ENCODE measurements at regions not wholly inside any gene's neighbourhood (a gene's known extent, or its start where the extent isn't known, plus 50 kb on each side); places are given as distances from the start of the nearest gene placed in this dataset.
A peak's percentile ranks its signal among the peaks of the same experiment; 100 is the strongest.
"Not testable (repeated sequence)": the region's sequence is repeated elsewhere in the genome, so short reads cannot be mapped to it uniquely, and the experiment has no call there.

- in situ Hi-C loops (cut with HindIII; ENCODE audit: low pct_unique_long_range_greater_than_20kb, low sequenced_read_pairs); DNase-seq (ENCODE audit: low read depth): not testable (repeated sequence)
Measured at GRCh38 chr21:10395963-10396362, 125.4 kb upstream of the TPTE start.

GRCh38 chr21:10397495-10397915 is 123.9 kb upstream of the TPTE start:
- in situ Hi-C loops (cut with HindIII; ENCODE audit: low pct_unique_long_range_greater_than_20kb, low sequenced_read_pairs); DNase-seq (ENCODE audit: low read depth): not testable (repeated sequence)

DNA sequence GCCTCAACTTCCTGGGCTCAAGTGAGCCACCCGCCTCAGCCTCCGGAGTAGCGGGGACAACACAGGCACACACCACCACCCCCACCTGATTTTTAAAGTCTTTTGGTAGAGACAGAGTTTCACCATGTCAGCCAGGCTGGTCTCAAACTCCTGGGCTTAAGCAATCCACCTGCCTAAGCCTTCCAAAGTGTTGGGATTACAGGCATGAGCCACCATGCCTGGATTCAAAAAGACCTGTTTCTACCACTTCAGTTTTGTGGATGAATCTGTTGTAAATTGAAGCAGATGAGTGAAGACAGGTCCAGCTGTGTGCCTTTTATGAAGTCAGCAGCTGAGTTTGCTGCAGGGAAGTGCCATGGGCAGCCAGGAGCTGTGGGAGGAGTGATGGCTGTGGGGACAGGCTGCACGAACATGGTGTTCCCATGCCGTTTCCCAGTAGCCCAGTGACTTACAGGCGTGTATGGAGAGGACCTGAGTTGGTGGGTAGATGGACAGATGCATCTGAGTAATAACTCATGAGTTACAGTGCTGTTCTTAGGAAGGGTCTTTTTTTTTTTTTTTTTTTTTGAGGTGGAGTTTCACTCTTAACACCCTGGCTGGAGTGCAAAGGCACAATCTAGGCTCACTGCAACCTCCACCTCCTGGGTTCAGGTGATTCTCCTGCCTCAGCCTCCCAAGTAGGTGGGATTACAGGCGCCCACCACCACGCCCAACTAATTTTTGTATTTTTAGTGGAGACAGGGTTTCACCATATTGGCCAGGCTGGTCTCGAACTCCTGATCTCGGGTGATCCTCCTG is 122.5 kb upstream of the TPTE start:
- in situ Hi-C loops (cut with HindIII; ENCODE audit: low pct_unique_long_range_greater_than_20kb, low sequenced_read_pairs); DNase-seq (ENCODE audit: low read depth): not testable (repeated sequence)

DNA sequence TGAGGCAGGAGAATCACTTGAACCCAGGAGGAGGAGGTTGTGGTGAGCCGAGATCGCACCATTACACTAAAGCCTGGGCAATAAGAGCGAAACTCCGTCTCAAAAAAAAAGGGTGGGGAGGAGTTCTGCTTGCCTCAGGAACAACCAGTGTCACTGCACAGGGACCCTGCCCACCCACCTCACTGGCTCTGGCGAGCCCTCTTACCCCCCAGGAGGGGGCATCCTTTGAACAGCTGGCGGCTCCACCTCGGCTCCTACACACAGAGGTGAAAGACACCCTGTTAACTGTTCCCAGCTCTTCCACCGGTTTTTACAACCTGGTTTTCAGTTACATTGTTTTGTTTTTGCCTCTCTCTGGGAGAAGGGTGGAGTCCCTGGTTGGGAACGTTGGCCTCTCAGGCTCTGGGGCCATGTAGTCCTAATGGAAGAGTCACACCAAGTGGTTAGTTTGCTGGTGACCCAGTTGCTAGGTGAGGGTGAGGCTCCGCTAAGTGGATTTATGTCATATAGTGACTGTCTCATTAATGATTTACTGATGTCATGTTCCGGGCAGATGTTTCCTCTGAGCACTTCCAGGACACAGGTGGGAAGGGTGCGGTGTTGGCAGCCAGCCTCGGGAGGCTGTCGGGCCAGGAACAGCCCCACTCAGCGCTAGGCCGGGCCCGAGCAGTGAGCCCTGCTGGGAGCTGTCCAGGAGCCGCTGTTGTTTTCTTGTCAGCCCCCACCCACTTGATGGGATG is 120.6 kb upstream of the TPTE start:
- peak; percentile 50 for DNase-seq (ENCODE audit: low read depth)
- in situ Hi-C loops (cut with HindIII; ENCODE audit: low pct_unique_long_range_greater_than_20kb, low sequenced_read_pairs) = not testable (repeated sequence)

GRCh38 chr21:10402461-10402860 is 118.9 kb upstream of the TPTE start:
- in situ Hi-C loops (cut with HindIII; ENCODE audit: low pct_unique_long_range_greater_than_20kb, low sequenced_read_pairs) = not testable (repeated sequence)

DNA sequence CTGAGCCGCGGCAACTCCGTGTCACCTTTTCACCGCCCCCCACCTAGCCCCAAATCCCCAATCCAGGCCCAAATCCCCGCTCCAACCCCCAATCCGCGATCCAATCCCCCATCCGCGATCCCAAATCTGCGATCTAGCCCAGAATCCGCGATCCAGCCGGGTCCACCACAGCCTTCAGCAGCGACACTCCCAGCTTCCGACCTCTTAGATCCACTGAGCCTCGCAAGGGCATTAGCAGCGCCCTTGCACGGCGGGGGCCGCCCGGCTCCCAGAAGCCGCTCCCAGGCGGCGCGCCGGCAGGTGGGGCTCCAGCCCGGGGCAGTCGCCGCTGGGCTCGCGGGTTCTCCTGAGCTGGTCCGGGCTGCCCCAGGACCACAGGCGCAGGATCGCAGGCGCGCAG is 116.1 kb upstream of the TPTE start:
- in situ Hi-C loops (cut with HindIII; ENCODE audit: low pct_unique_long_range_greater_than_20kb, low sequenced_read_pairs); DNase-seq (ENCODE audit: low read depth): not testable (repeated sequence)

More at GRCh38 chr21:10402461-10402860, 118.9 kb upstream of the TPTE start:
- not testable (repeated sequence) for DNase-seq (ENCODE audit: low read depth)

- in situ Hi-C loops (cut with HindIII; ENCODE audit: low pct_unique_long_range_greater_than_20kb, low sequenced_read_pairs); DNase-seq (ENCODE audit: low read depth): not testable (repeated sequence)
Measured at GRCh38 chr21:10409786-10410185, 111.6 kb upstream of the TPTE start.

DNA sequence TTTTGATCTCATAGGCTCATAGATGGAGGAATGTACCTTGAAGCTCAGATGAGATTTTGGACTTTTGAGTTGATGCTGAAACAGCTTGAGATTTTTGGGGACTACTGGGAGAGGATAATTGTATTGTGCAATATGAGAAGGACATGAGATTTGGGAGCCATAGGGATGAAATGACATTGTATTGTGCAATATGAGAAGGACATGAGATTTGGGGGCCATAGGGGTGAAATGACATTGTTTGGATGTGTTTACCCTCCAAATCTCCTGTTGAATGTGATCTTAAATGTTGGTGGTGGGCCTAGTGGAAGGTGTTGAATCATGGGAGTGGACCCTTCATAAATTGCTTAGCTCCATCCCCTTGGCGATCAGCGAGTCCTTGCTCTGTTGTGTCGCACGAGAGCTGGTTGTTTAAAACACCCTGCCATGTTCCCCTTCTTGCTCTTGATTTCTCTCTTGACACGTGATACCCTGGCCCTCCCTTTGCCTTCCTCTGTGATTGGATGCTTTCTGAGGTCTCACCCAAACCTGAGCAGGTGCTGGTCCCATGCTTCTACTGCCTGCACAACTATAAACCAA is 110.9 kb upstream of the TPTE start:
- in situ Hi-C loops (cut with HindIII; ENCODE audit: low pct_unique_long_range_greater_than_20kb, low sequenced_read_pairs); DNase-seq (ENCODE audit: low read depth): not testable (repeated sequence)

DNA sequence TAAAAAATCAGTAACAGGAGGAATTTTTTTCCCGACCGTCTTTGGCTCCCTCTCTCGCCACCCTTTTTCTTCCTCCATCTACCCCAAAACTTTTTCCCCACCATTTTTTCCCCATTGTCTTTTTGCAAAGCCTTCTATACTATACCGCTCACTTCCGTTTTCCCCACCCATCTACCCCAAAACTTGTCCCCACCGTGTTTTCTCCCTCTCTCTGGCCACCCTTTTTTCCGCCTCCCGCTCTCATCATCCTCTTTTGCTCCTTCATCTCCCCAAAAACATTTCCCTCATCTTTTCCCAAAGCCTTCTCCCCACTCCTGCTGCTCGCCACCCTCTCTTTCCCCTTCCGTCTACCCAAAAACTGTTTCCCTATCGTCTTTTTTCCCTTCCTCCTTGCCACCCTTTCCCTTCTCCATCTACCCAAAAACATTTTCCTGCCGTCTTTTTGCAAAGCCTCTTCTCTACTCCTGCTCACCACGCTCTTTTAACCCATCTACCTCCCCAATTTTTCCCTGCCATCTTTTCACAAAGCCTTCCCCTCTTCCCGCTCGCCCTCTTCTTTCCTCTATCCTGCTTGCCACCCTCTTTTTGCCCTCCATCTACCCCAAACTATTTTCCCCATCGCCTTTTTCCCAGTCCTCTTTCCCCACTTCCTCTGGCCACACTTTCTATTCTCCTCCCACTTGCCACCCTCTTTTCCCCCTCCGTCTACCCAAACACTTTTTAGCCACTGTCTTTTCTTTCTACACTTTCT is 109.4 kb upstream of the TPTE start:
- in situ Hi-C loops (cut with HindIII; ENCODE audit: low pct_unique_long_range_greater_than_20kb, low sequenced_read_pairs); DNase-seq (ENCODE audit: low read depth): not testable (repeated sequence)

DNA sequence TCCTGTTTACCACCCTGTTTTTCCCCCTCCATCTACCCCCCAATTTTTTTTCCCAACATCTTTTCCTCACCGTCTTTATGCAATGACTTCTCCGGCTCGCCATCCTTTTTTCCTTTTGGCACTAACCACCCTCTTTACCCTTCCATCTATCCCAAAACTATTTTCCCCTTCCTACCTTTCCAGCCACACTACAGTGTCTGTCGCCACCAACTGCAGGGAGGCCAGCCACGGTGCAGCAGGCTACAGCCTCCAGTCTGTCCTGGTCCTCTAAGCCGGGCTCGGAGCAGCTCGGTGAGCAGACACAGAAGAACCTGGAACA is 108.5 kb upstream of the TPTE start:
- DNase-seq (ENCODE audit: low read depth); in situ Hi-C loops (cut with HindIII; ENCODE audit: low pct_unique_long_range_greater_than_20kb, low sequenced_read_pairs): not testable (repeated sequence)

- in situ Hi-C loops (cut with HindIII; ENCODE audit: low pct_unique_long_range_greater_than_20kb, low sequenced_read_pairs); DNase-seq (ENCODE audit: low read depth): not testable (repeated sequence)
Measured at GRCh38 chr21:10413247-10414120, 107.9 kb upstream of the TPTE start.

GRCh38 chr21:10414121-10414924 is 107.1 kb upstream of the TPTE start:
- in situ Hi-C loops (cut with HindIII; ENCODE audit: low pct_unique_long_range_greater_than_20kb, low sequenced_read_pairs) = not testable (repeated sequence)

DNA sequence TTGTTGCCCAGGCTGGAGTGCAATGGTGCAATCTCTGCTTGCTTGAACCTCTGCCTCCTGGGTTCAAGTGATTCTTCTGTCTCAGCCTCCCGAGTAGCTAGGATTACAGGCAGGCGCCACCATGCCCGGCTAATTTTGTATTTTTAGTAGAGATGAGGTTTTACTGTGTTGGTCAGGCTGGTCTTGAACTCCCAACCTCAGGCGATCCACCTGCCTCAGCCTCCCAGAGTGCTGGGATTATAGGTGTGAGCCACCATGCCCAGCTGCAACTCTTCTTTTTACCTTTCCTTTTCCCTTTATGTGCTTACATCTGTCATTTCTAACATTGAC is 106.5 kb upstream of the TPTE start:
- DNase-seq (ENCODE audit: low read depth); in situ Hi-C loops (cut with HindIII; ENCODE audit: low pct_unique_long_range_greater_than_20kb, low sequenced_read_pairs): not testable (repeated sequence)

More at GRCh38 chr21:10414121-10414924, 107.1 kb upstream of the TPTE start:
- not testable (repeated sequence) for DNase-seq (ENCODE audit: low read depth)

DNA sequence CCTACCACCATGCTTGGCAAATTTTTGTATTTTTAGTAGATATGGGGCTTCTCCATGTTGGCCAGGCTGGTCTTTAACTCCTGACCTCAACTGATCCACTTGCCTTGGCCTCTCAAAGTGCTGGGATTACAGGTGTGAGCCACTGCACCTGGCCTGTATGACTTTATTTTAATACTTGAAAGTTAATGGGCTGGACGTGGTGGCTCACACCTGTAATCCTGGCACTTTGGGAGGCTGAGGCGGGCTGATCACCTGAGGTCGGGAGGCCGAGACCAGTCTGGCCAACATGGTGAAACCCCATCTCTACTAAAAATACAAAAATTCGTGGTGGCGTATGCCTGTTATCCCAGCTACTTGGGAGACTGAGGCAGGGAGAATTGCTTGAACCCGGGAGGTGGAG is 105.9 kb upstream of the TPTE start:
- DNase-seq (ENCODE audit: low read depth); in situ Hi-C loops (cut with HindIII; ENCODE audit: low pct_unique_long_range_greater_than_20kb, low sequenced_read_pairs): not testable (repeated sequence)

DNA sequence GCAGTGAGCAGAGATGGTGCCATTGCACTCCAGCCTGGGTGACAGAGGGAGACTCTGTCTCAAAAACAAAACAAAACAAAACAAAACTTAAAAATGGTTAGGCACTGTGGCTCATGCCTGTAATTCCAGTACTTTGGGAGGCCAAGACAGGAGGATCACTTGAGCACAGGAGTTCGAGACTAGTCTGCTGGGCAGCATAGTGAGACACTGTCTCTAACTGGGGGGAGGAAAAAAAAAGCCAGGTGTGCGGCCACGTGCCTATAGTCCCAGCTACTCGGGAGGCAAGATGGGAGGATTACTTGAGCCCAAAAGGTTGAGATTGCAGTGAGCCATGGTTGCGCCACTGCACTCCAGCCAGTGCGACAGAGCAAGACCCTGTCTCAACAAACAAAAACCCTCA is 105.5 kb upstream of the TPTE start:
- DNase-seq (ENCODE audit: low read depth); in situ Hi-C loops (cut with HindIII; ENCODE audit: low pct_unique_long_range_greater_than_20kb, low sequenced_read_pairs): not testable (repeated sequence)

DNA sequence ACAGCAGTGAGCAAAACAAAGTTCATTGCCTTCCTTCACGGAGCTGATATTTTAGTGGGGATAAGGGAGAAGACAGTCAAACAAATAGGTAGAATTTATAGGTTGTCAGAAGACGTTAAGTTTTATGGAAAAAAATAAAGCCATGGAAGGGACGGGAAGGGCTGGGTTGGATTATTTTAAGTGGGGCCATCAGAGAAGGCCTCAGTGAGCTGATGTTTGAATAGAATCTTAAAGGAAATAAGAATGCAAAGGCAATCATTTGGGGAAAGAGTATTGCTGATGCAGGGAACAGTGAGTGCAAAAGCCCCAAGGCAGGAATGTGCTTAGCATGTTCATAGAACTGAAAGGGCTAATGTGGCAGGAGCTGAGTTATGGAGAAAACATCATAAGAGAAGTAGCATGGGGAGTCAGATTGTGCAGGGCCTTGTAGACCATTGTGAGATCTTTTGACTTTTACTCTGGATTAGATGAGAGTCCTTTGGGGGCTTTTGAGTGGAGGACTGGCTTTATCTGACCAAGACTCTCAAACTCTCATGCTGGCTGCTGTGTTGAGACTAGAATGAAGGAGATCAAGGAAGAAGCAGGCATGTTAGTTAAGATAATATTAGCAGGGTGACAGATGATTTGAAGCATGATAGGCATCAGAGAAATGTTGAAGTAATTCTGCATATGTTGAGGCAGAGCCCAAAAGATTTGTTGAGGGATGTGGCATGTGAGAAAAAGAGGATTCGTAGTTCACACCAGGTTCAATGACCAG is 104.5 kb upstream of the TPTE start:
- DNase-seq (ENCODE audit: low read depth); in situ Hi-C loops (cut with HindIII; ENCODE audit: low pct_unique_long_range_greater_than_20kb, low sequenced_read_pairs): not testable (repeated sequence)
